ENCODE measurements at regions not wholly inside any gene's neighbourhood (a gene's known extent, or its start where the extent isn't known, plus 50 kb on each side); places are given as distances from the start of the nearest gene placed in this dataset.
"Not testable (repeated sequence)": the region's sequence is repeated elsewhere in the genome, so short reads cannot be mapped to it uniquely, and the experiment has no call there.

GRCh38 chr1:14347186-14347585 lies 251.3 kb upstream of the KAZN start:
- DNase-seq (ENCODE audit: low read depth in 2 of 2): no peak

GRCh38 chr1:14347776-14348175 lies 250.7 kb upstream of the KAZN start:
- no peak for DNase-seq (ENCODE audit: low read depth in 2 of 2)

- DNase-seq (ENCODE audit: low read depth in 2 of 2): no peak
These were observed 248.3 kb upstream of the KAZN start for GRCh38 chr1:14350197-14350596.

- DNase-seq (ENCODE audit: low read depth in 2 of 2): no peak
These were observed 245.6 kb upstream of the KAZN start for GRCh38 chr1:14352897-14353296.

- DNase-seq (ENCODE audit: low read depth in 2 of 2): not testable (repeated sequence)
These were observed 237.5 kb upstream of the KAZN start for GRCh38 chr1:14361005-14361404.

GRCh38 chr1:14362331-14362730 lies 236.2 kb upstream of the KAZN start:
- no peak for DNase-seq (ENCODE audit: low read depth in 2 of 2)

GRCh38 chr1:14363036-14363590 lies 235.4 kb upstream of the KAZN start:
- no peak for DNase-seq (ENCODE audit: low read depth in 2 of 2)

GRCh38 chr1:14363707-14364413 lies 234.6 kb upstream of the KAZN start:
- no peak for DNase-seq (ENCODE audit: low read depth in 2 of 2)

- no peak for DNase-seq (ENCODE audit: low read depth in 2 of 2)
These were observed 233.0 kb upstream of the KAZN start for GRCh38 chr1:14365301-14365988.

GRCh38 chr1:14366091-14367018 lies 232.1 kb upstream of the KAZN start:
- no peak for DNase-seq (ENCODE audit: low read depth in 2 of 2)

- DNase-seq (ENCODE audit: low read depth in 2 of 2): no peak
These were observed 231.0 kb upstream of the KAZN start for GRCh38 chr1:14367451-14367850.

- no peak for DNase-seq (ENCODE audit: low read depth in 2 of 2)
These were observed 228.8 kb upstream of the KAZN start for GRCh38 chr1:14369526-14370213.

GRCh38 chr1:14371771-14372497 lies 226.6 kb upstream of the KAZN start:
- no peak for DNase-seq (ENCODE audit: low read depth in 2 of 2)

GRCh38 chr1:14372526-14372925 lies 226.0 kb upstream of the KAZN start:
- DNase-seq (ENCODE audit: low read depth in 2 of 2): no peak

- DNase-seq (ENCODE audit: low read depth in 2 of 2): no peak
These were observed 225.3 kb upstream of the KAZN start for GRCh38 chr1:14373081-14373758.

GRCh38 chr1:14375226-14375625 lies 223.3 kb upstream of the KAZN start:
- DNase-seq (ENCODE audit: low read depth in 2 of 2): no peak

- no peak for DNase-seq (ENCODE audit: low read depth in 2 of 2)
These were observed 221.1 kb upstream of the KAZN start for GRCh38 chr1:14377386-14377785.

GRCh38 chr1:14380408-14380807 lies 218.1 kb upstream of the KAZN start:
- DNase-seq (ENCODE audit: low read depth in 2 of 2): no peak

- DNase-seq (ENCODE audit: low read depth in 2 of 2): no peak
These were observed 207.7 kb upstream of the KAZN start for GRCh38 chr1:14390816-14391215.

GRCh38 chr1:14392161-14392858 lies 206.2 kb upstream of the KAZN start:
- no peak for DNase-seq (ENCODE audit: low read depth in 2 of 2)
